ENCODE measurements at regions not wholly inside any gene's neighbourhood (a gene's known extent, or its start where the extent isn't known, plus 50 kb on each side); places are given as distances from the start of the nearest gene placed in this dataset.

GRCh38 chr14:27186048-27186447, 588.2 kb upstream of the NOVA1 start:
- H3K4me1 ChIP-seq (ENCODE audit: insufficient read depth, low read length): no peaks in the 10 kb centered on the region
- Mint-ChIP-seq H3K27me3 (ENCODE audit: low read depth, unreplicated experiment) (no peaks in the 10 kb centered on the region), H3K9me3 (ENCODE audit: unreplicated experiment) (no peaks in the 10 kb centered on the region), H3K36me3 (ENCODE audit: low read depth, unreplicated experiment) (no peaks in the 10 kb centered on the region), H3K4me1 (ENCODE audit: low read depth, unreplicated experiment) (peaks cover 5% of the 10 kb centered on the region), H3K4me3 (ENCODE audit: unreplicated experiment) (no peak overlapping the region), H3K27ac (ENCODE audit: unreplicated experiment) (no peak overlapping the region)
- H3K4me3 ChIP-seq (ENCODE audit: insufficient read depth, low read depth, low read length): no peak overlapping the region
- H3K79me2 ChIP-seq (ENCODE audit: insufficient read depth, low read length): no peaks in the 10 kb centered on the region
- no peaks in the 10 kb centered on the region for H4K20me1 ChIP-seq (ENCODE audit: insufficient read depth, low read length)
- no peaks in the 10 kb centered on the region for H3K9me3 ChIP-seq (ENCODE audit: insufficient read depth, low read depth, low read length)
- H3K27ac ChIP-seq (ENCODE audit: low read depth, low read length): no peak overlapping the region
- H3K9ac ChIP-seq (ENCODE audit: low read length): no peak overlapping the region
- H3K36me3 ChIP-seq (ENCODE audit: insufficient read depth, low read length): no peaks in the 10 kb centered on the region
- no peak for DNase-seq (ENCODE audit: low read depth)
- H2AFZ ChIP-seq (ENCODE audit: low read depth, low read length): no peak overlapping the region
- TF ChIP-seq CTCF (IDR thresholded peaks at IDR 0.05; ENCODE audit: insufficient read depth, low read depth, low read length): no peak
- TF ChIP-seq EZH2 (IDR thresholded peaks at IDR 0.05; ENCODE audit: insufficient read depth, low read length): no peak
- H3K27me3 ChIP-seq (ENCODE audit: insufficient read depth, low read length): no peaks in the 10 kb centered on the region
- FAIRE-seq: no peak
- no peak overlapping the region for H3K4me2 ChIP-seq (ENCODE audit: low read length)

GRCh38 chr14:27187136-27187535, 589.3 kb upstream of the NOVA1 start:
- no peak overlapping the region for H3K4me2 ChIP-seq (ENCODE audit: low read length)
- no peaks in the 10 kb centered on the region for H3K79me2 ChIP-seq (ENCODE audit: insufficient read depth, low read length)
- H3K36me3 ChIP-seq (ENCODE audit: insufficient read depth, low read length): no peaks in the 10 kb centered on the region
- Mint-ChIP-seq H3K36me3 (ENCODE audit: low read depth, unreplicated experiment) (no peaks in the 10 kb centered on the region), H3K4me3 (ENCODE audit: unreplicated experiment) (no peak overlapping the region), H3K9me3 (ENCODE audit: unreplicated experiment) (no peaks in the 10 kb centered on the region), H3K4me1 (ENCODE audit: low read depth, unreplicated experiment) (peaks cover 5% of the 10 kb centered on the region), H3K27ac (ENCODE audit: unreplicated experiment) (no peak overlapping the region), H3K27me3 (ENCODE audit: low read depth, unreplicated experiment) (no peaks in the 10 kb centered on the region)
- no peak for TF ChIP-seq EZH2 (IDR thresholded peaks at IDR 0.05; ENCODE audit: insufficient read depth, low read length)
- no peak for TF ChIP-seq CTCF (IDR thresholded peaks at IDR 0.05; ENCODE audit: insufficient read depth, low read depth, low read length)
- H3K27ac ChIP-seq (ENCODE audit: low read depth, low read length): no peak overlapping the region
- FAIRE-seq: no peak
- DNase-seq (ENCODE audit: low read depth): no peak
- H3K27me3 ChIP-seq (ENCODE audit: insufficient read depth, low read length): no peaks in the 10 kb centered on the region
- no peaks in the 10 kb centered on the region for H4K20me1 ChIP-seq (ENCODE audit: insufficient read depth, low read length)
- no peaks in the 10 kb centered on the region for H3K9me3 ChIP-seq (ENCODE audit: insufficient read depth, low read depth, low read length)
- no peak overlapping the region for H3K4me3 ChIP-seq (ENCODE audit: insufficient read depth, low read depth, low read length)
- no peak overlapping the region for H2AFZ ChIP-seq (ENCODE audit: low read depth, low read length)
- H3K9ac ChIP-seq (ENCODE audit: low read length): no peak overlapping the region
- H3K4me1 ChIP-seq (ENCODE audit: insufficient read depth, low read length): no peaks in the 10 kb centered on the region

GRCh38 chr14:27190296-27190695, 592.5 kb upstream of the NOVA1 start:
- H3K4me1 ChIP-seq (ENCODE audit: insufficient read depth, low read length): no peaks in the 10 kb centered on the region
- no peak overlapping the region for H3K4me2 ChIP-seq (ENCODE audit: low read length)
- no peaks in the 10 kb centered on the region for H3K27me3 ChIP-seq (ENCODE audit: insufficient read depth, low read length)
- H3K36me3 ChIP-seq (ENCODE audit: insufficient read depth, low read length): no peaks in the 10 kb centered on the region
- Mint-ChIP-seq H3K27me3 (ENCODE audit: low read depth, unreplicated experiment) (no peaks in the 10 kb centered on the region), H3K4me1 (ENCODE audit: low read depth, unreplicated experiment) (no peaks in the 10 kb centered on the region), H3K9me3 (ENCODE audit: unreplicated experiment) (no peaks in the 10 kb centered on the region), H3K36me3 (ENCODE audit: low read depth, unreplicated experiment) (no peaks in the 10 kb centered on the region), H3K27ac (ENCODE audit: unreplicated experiment) (no peak overlapping the region), H3K4me3 (ENCODE audit: unreplicated experiment) (no peak overlapping the region)
- no peak overlapping the region for H3K4me3 ChIP-seq (ENCODE audit: insufficient read depth, low read depth, low read length)
- H3K9ac ChIP-seq (ENCODE audit: low read length): no peak overlapping the region
- no peak for DNase-seq (ENCODE audit: low read depth)
- H3K27ac ChIP-seq (ENCODE audit: low read depth, low read length): no peak overlapping the region
- H3K79me2 ChIP-seq (ENCODE audit: insufficient read depth, low read length): no peaks in the 10 kb centered on the region
- no peaks in the 10 kb centered on the region for H4K20me1 ChIP-seq (ENCODE audit: insufficient read depth, low read length)
- H3K9me3 ChIP-seq (ENCODE audit: insufficient read depth, low read depth, low read length): no peaks in the 10 kb centered on the region
- no peak for FAIRE-seq
- H2AFZ ChIP-seq (ENCODE audit: low read depth, low read length): no peak overlapping the region
- no peak for TF ChIP-seq EZH2 (IDR thresholded peaks at IDR 0.05; ENCODE audit: insufficient read depth, low read length)
- TF ChIP-seq CTCF (IDR thresholded peaks at IDR 0.05; ENCODE audit: insufficient read depth, low read depth, low read length): no peak
